ENCODE measurements at regions not wholly inside any gene's neighbourhood (a gene's known extent, or its start where the extent isn't known, plus 50 kb on each side); places are given as distances from the start of the nearest gene placed in this dataset.

DNA sequence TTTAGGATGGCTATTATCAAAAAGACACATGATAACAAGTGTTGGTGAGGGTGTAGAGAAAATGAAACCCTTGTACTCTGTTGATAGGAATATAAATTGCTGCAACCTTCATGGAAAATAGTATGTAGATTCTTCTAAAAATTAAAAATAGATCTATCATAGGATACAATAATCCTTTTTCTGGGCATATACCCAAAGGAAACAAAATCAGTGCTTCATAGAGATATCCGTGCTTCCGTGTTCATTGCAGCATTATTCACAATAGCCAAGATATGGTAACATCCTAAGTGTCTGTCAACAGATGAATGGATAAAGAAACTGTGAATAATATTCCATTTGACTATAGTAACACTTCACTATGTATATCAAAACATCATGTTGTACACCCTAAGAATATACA is 106.7 kb downstream of the MIS18A start:
- no peaks in the 10 kb centered on the region for H3K9me3 Mint-ChIP-seq (ENCODE audit: unreplicated experiment)
- TF ChIP-seq, protein P1, sequence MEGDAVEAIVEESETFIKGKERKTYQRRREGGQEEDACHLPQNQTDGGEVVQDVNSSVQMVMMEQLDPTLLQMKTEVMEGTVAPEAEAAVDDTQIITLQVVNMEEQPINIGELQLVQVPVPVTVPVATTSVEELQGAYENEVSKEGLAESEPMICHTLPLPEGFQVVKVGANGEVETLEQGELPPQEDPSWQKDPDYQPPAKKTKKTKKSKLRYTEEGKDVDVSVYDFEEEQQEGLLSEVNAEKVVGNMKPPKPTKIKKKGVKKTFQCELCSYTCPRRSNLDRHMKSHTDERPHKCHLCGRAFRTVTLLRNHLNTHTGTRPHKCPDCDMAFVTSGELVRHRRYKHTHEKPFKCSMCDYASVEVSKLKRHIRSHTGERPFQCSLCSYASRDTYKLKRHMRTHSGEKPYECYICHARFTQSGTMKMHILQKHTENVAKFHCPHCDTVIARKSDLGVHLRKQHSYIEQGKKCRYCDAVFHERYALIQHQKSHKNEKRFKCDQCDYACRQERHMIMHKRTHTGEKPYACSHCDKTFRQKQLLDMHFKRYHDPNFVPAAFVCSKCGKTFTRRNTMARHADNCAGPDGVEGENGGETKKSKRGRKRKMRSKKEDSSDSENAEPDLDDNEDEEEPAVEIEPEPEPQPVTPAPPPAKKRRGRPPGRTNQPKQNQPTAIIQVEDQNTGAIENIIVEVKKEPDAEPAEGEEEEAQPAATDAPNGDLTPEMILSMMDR (IDR thresholded peaks at IDR 0.05; ENCODE audit: insufficient read depth in 1 of 2, low read depth in 1 of 2, low read length in 1 of 2, severe bottlenecking in 1 of 2, unreplicated experiment in 1 of 2) = no peak

DNA sequence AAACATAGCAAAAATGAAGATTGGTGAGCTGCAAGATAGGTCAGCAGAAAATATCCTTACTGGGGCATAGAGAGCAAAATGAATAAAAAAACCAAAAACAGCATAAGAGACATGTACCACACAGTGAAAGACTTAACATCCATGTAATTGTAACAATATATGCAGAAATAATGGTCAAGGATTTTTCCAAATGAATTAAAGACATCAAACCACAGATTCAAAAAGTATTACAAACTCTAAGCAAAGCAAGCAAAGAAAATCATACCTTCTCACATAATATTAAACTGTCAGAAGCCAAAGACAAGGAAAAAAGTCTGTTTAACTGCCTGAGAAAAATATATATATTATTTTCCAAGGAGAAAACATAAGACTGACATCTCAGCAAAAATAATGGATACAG is 111.3 kb downstream of the MIS18A start:
- no peaks in the 10 kb centered on the region for H3K4me1 Mint-ChIP-seq (ENCODE audit: low read depth, unreplicated experiment)
- no peak overlapping the region for H3K4me3 Mint-ChIP-seq (ENCODE audit: unreplicated experiment)
- Histone ChIP-seq H3K4me3 (ENCODE audit: low read depth, low read length) (no peak overlapping the region), H3K36me3 (ENCODE audit: control insufficient read depth, insufficient read depth, low read length) (no peaks in the 10 kb centered on the region), H3K4me1 (no peaks in the 10 kb centered on the region), H3K27me3 (replicated peaks; ENCODE audit: control insufficient read depth, insufficient read depth, low read length) (no peaks in the 10 kb centered on the region), H3K9me3 (no peaks in the 10 kb centered on the region)
- H3K9me3 Mint-ChIP-seq (ENCODE audit: unreplicated experiment) = no peaks in the 10 kb centered on the region
- H3K27ac Mint-ChIP-seq (ENCODE audit: unreplicated experiment) = no peak overlapping the region
- peaks cover 25% of the 10 kb centered on the region for H3K27me3 Mint-ChIP-seq (ENCODE audit: insufficient read depth, unreplicated experiment)
- ChIA-PET CTCF (no interaction called here), POLR2A (no interaction called here)
- intact Hi-C loops (cut with micrococcal nuclease; ENCODE audit: unreplicated experiment) = no loop called here
- TF ChIP-seq, protein P1 (IDR thresholded peaks at IDR 0.05; ENCODE audit: insufficient read depth in 1 of 2, low read depth in 1 of 2, low read length in 1 of 2, severe bottlenecking in 1 of 2, unreplicated experiment in 1 of 2) = no peak
- no TSS peak for BruUV-seq (replicated peaks)
- H3K36me3 Mint-ChIP-seq (ENCODE audit: insufficient read depth, unreplicated experiment) = no peaks in the 10 kb centered on the region
- DNase-seq = no peak

More for the DNA sequence above, 106.7 kb downstream of the MIS18A start:
- Mint-ChIP-seq H3K36me3 (ENCODE audit: insufficient read depth, unreplicated experiment) (no peaks in the 10 kb centered on the region), H3K27ac (ENCODE audit: unreplicated experiment) (no peak overlapping the region), H3K27me3 (ENCODE audit: insufficient read depth, unreplicated experiment) (peaks cover 21% of the 10 kb centered on the region), H3K4me3 (ENCODE audit: unreplicated experiment) (no peak overlapping the region), H3K4me1 (ENCODE audit: low read depth, unreplicated experiment) (no peaks in the 10 kb centered on the region)
- no TSS peak for BruUV-seq (replicated peaks)
- Histone ChIP-seq H3K27me3 (replicated peaks; ENCODE audit: control insufficient read depth, insufficient read depth, low read length) (no peaks in the 10 kb centered on the region), H3K4me3 (ENCODE audit: low read depth, low read length) (no peak overlapping the region), H3K4me1 (no peaks in the 10 kb centered on the region), H3K36me3 (ENCODE audit: control insufficient read depth, insufficient read depth, low read length) (no peaks in the 10 kb centered on the region), H3K9me3 (no peaks in the 10 kb centered on the region)
- DNase-seq = no peak
- POLR2A ChIA-PET = no interaction called here
- CTCF ChIA-PET = no interaction called here
- intact Hi-C loops (cut with micrococcal nuclease; ENCODE audit: unreplicated experiment) = no loop called here

DNA sequence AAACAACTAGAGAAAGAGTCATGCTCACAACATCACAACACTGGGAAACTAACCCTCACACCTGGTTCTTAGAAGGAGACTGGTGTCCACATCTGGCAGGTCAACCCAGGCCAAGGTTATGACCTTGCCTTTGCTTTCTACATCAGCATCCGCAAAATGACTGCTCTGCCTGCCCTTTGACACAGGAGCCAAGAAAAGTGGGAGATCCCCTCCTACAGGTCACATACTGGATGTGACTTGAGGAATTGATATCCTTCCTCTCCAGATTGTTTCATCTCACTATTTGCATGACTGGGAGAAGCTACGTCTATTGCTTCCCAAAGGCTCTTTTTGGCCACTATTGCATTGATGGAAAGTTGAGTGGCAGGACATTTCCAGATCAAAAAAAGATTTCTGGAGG is 115.5 kb downstream of the MIS18A start:
- H3K27me3 Mint-ChIP-seq (ENCODE audit: insufficient read depth, unreplicated experiment) = peaks cover 32% of the 10 kb centered on the region
- POLR2A ChIA-PET = no interaction called here
- Histone ChIP-seq H3K9me3 (no peaks in the 10 kb centered on the region), H3K27me3 (replicated peaks; ENCODE audit: control insufficient read depth, insufficient read depth, low read length) (no peaks in the 10 kb centered on the region), H3K4me3 (ENCODE audit: low read depth, low read length) (no peak overlapping the region), H3K4me1 (no peaks in the 10 kb centered on the region), H3K36me3 (ENCODE audit: control insufficient read depth, insufficient read depth, low read length) (no peaks in the 10 kb centered on the region)
- H3K36me3 Mint-ChIP-seq (ENCODE audit: insufficient read depth, unreplicated experiment) = no peaks in the 10 kb centered on the region
- no peak overlapping the region for H3K27ac Mint-ChIP-seq (ENCODE audit: unreplicated experiment)
- no peak overlapping the region for H3K4me3 Mint-ChIP-seq (ENCODE audit: unreplicated experiment)
- CTCF ChIA-PET = no interaction called here
- intact Hi-C loops (cut with micrococcal nuclease; ENCODE audit: unreplicated experiment) = no loop called here
- TF ChIP-seq, protein P1 (IDR thresholded peaks at IDR 0.05; ENCODE audit: insufficient read depth in 1 of 2, low read depth in 1 of 2, low read length in 1 of 2, severe bottlenecking in 1 of 2, unreplicated experiment in 1 of 2) = no peak
- H3K4me1 Mint-ChIP-seq (ENCODE audit: low read depth, unreplicated experiment) = no peaks in the 10 kb centered on the region
- BruUV-seq (replicated peaks) = no TSS peak
- no peaks in the 10 kb centered on the region for H3K9me3 Mint-ChIP-seq (ENCODE audit: unreplicated experiment)
- DNase-seq = no peak
